Neural cell (in vitro differentiated cells): ENCODE measurements at regions not wholly inside any gene's neighbourhood (a gene's known extent, or its start where the extent isn't known, plus 50 kb on each side); places are given as distances from the start of the nearest gene placed in this dataset.

Experiments used
- H2AFZ ChIP-seq: fragments of 200-600, 300-800 bp; sonication (generic), shearing (Covaris generic); 2 replicates; pipeline ENCODE4 v1.6.0; 2014; ENCODE audit warnings: low read depth, mild to moderate bottlenecking, antibody characterized with exemption, low read length, moderate library complexity
- H3F3A ChIP-seq: fragments of 200-600 bp; shearing (Covaris generic); 2 replicates; pipeline ENCODE4 v1.6.1; 2016; ENCODE audit warnings: mild to moderate bottlenecking, moderate library complexity, mixed read lengths, antibody characterized with exemption, low read length; ENCODE audit not compliant: insufficient read depth, poor library complexity, severe bottlenecking
- H3K27ac ChIP-seq: fragments of 200-600, 300-800 bp; sonication (generic), shearing (Covaris generic); 2 replicates; pipeline ENCODE4 v1.5.1; 2014; ENCODE audit warnings: mild to moderate bottlenecking, low read length, moderate library complexity
- H3K27me3 ChIP-seq: fragments of 300-800, 200-600 bp; sonication (generic), shearing (Covaris generic); 2 replicates; pipeline ENCODE4 v1.6.0; 2014; ENCODE audit warnings: mild to moderate bottlenecking, low read depth, low read length, moderate library complexity; ENCODE audit not compliant: insufficient read depth
- H3K36me3 ChIP-seq: fragments of 300-800, 200-600 bp; sonication (generic), shearing (Covaris generic); 2 replicates; pipeline ENCODE4 v1.5.1; 2014; ENCODE audit warnings: mild to moderate bottlenecking, antibody characterized with exemption, low read length, moderate library complexity; ENCODE audit not compliant: insufficient read depth
- H3K4me2 ChIP-seq: fragments of 300-800, 200-600 bp; sonication (generic), shearing (Covaris generic); 2 replicates; pipeline ENCODE4 v1.6.0; 2014; ENCODE audit warnings: mild to moderate bottlenecking, low read length
- H3K4me3 ChIP-seq: fragments of 300-800, 200-600 bp; sonication (generic), shearing (Covaris generic); 2 replicates; pipeline ENCODE4 v1.5.1; 2014; ENCODE audit warnings: mild to moderate bottlenecking, low read length, moderate library complexity
- H3K79me2 ChIP-seq: fragments of 200-600 bp; shearing (Covaris generic); replicated peaks from 2 replicates; pipeline ENCODE4 v1.6.0; 2014; ENCODE audit warnings: mild to moderate bottlenecking, low read length, moderate library complexity; ENCODE audit not compliant: insufficient read depth
- H3K9ac ChIP-seq: fragments of 300-800, 200-600 bp; sonication (generic), shearing (Covaris generic); 2 replicates; pipeline ENCODE4 v1.6.1; 2016; ENCODE audit warnings: mild to moderate bottlenecking, low read length, mixed read lengths
- H3K9me2 ChIP-seq: fragments of 200-600 bp; shearing (Covaris generic); 2 replicates; pipeline ENCODE4 v1.6.1; 2016; ENCODE audit warnings: mild to moderate bottlenecking, low read length, mixed read lengths; ENCODE audit not compliant: insufficient read depth
- H3K9me3 ChIP-seq: fragments of 200-600, 300-800 bp; sonication (generic), shearing (Covaris generic); 2 replicates; pipeline ENCODE4 v1.6.1; 2016; ENCODE audit warnings: mild to moderate bottlenecking, mixed run types, low read length, moderate library complexity, mixed read lengths
- H4K20me1 ChIP-seq: fragments of 200-600 bp; shearing (Covaris generic); 2 replicates; pipeline ENCODE4 v1.6.1; 2016; ENCODE audit warnings: mild to moderate bottlenecking, mixed run types; ENCODE audit not compliant: insufficient read depth
- CTCF ChIP-seq: fragments of 450-650 bp; IDR thresholded peaks from 2 replicates; pipeline ENCODE4 v1.5.1; 2014; ENCODE audit warnings: antibody characterized with exemption, mild to moderate bottlenecking, moderate library complexity; ENCODE audit not compliant: poor library complexity, severe bottlenecking
- EP300 ChIP-seq: fragments of 450-650 bp; conservative IDR thresholded peaks from 2 replicates; pipeline ENCODE4 v1.6.1; 2014; ENCODE audit warnings: antibody characterized with exemption, mild to moderate bottlenecking, moderate library complexity; ENCODE audit not compliant: poor library complexity, severe bottlenecking
- EZH2 ChIP-seq: fragments of 200-600, 300-800 bp; shearing (Covaris generic), sonication (generic); IDR thresholded peaks from 2 replicates; pipeline ENCODE4 v1.6.1; 2014; ENCODE audit warnings: antibody characterized with exemption, low read length, borderline replicate concordance, mild to moderate bottlenecking; ENCODE audit not compliant: insufficient read depth, poor library complexity, severe bottlenecking
- MXI1 ChIP-seq: fragments of 450-650 bp; conservative IDR thresholded peaks from 2 replicates; pipeline ENCODE4 v1.6.1; 2014; ENCODE audit warnings: antibody characterized with exemption, mild to moderate bottlenecking; ENCODE audit not compliant: poor library complexity, severe bottlenecking
- POLR2AphosphoS5 ChIP-seq: IDR thresholded peaks from 2 replicates; pipeline ENCODE4 v1.6.1; 2012
- RAD21 ChIP-seq: fragments of 450-650 bp; conservative IDR thresholded peaks from 2 replicates; pipeline ENCODE4 v1.6.1; 2014; ENCODE audit warnings: antibody characterized with exemption, mild to moderate bottlenecking, moderate library complexity
- REST ChIP-seq: IDR thresholded peaks from 2 replicates; pipeline ENCODE4 v1.6.1; 2012; ENCODE audit warnings: borderline replicate concordance
- SMC3 ChIP-seq: fragments of 450-650 bp; conservative IDR thresholded peaks from 2 replicates; pipeline ENCODE4 v1.6.1; 2014; ENCODE audit warnings: antibody characterized with exemption, mild to moderate bottlenecking, moderate library complexity; ENCODE audit not compliant: poor library complexity
- TAF1 ChIP-seq: IDR thresholded peaks from 2 replicates; pipeline ENCODE4 v1.6.1; 2012; ENCODE audit warnings: low read depth

DNA sequence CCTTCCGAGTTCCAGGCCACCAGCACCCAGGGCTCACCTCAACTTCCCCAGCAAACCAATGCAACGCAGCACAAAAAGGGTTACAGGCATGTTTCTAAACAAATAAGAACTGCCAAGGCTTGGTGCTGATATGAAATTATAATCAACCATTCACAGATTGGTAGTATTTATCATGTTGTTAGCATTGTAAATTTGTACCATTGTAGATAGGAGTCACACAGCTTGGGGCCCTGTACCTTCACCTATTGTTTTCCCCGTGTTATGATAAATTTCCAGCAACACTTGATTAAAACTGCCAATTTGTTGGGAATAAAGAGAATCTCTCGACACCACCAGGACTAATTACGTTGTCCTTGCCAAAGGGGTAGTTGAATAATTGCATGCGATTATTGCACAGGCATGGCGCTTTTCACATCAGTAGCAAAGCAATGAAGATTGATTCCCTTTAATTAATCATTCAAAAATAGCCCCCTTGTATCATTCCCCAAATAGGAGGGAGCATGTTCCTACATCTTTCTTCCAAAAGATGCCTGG, 454.1 kb downstream of the ZNF608 start:
- Histone ChIP-seq H3K9ac (no peak overlapping the region), H3K27me3 (no peaks in the 10 kb centered on the region), H3K4me2 (no peak overlapping the region), H3K9me3 (no peaks in the 10 kb centered on the region), H2AFZ (no peak overlapping the region), H3K27ac (no peak overlapping the region), H3K36me3 (no peaks in the 10 kb centered on the region), H3F3A (no peaks in the 10 kb centered on the region), H3K4me3 (no peak overlapping the region), H3K79me2 (no peaks in the 10 kb centered on the region), H3K9me2 (no peaks in the 10 kb centered on the region), H4K20me1 (no peaks in the 10 kb centered on the region)
- no peak for TF ChIP-seq SMC3
- TF ChIP-seq RAD21, result no peak
- TF ChIP-seq EP300, result no peak
- TF ChIP-seq EZH2, result no peak
- TF ChIP-seq REST, result no peak
- TF ChIP-seq TAF1, result no peak
- no peak for TF ChIP-seq MXI1
- TF ChIP-seq POLR2AphosphoS5, result no peak
- TF ChIP-seq CTCF, result no peak

GRCh38 chr5:124289641-124290311, 456.7 kb downstream of the ZNF608 start:
- H3K4me2 ChIP-seq, result no peak overlapping the region
- H3K9me2 ChIP-seq, result no peaks in the 10 kb centered on the region
- H3K79me2 ChIP-seq, result no peaks in the 10 kb centered on the region
- H3K27ac ChIP-seq, result no peak overlapping the region
- H3K9me3 ChIP-seq, result no peaks in the 10 kb centered on the region
- H3K9ac ChIP-seq, result no peak overlapping the region
- no peaks in the 10 kb centered on the region for H3K36me3 ChIP-seq
- no peaks in the 10 kb centered on the region for H3K27me3 ChIP-seq
- no peaks in the 10 kb centered on the region for H4K20me1 ChIP-seq
- H3F3A ChIP-seq, result no peaks in the 10 kb centered on the region
- H3K4me3 ChIP-seq, result no peak overlapping the region
- no peak for TF ChIP-seq CTCF
- TF ChIP-seq REST, result no peak
- no peak for TF ChIP-seq POLR2AphosphoS5
- no peak for TF ChIP-seq EP300
- no peak for TF ChIP-seq MXI1
- TF ChIP-seq EZH2, result no peak
- TF ChIP-seq TAF1, result no peak
- H2AFZ ChIP-seq, result no peak overlapping the region
